Activated CD4-positive, CD25-positive, alpha-beta regulatory T cell (primary cell): ENCODE measurements at regions not wholly inside any gene's neighbourhood (a gene's known extent, or its start where the extent isn't known, plus 50 kb on each side); places are given as distances from the start of the nearest gene placed in this dataset.

Experiments used
- DNase-seq, 4 experiments: peaks; one replicate each; lab custom pipeline; 2025; lab: John Stamatoyannopoulos, UW

DNA sequence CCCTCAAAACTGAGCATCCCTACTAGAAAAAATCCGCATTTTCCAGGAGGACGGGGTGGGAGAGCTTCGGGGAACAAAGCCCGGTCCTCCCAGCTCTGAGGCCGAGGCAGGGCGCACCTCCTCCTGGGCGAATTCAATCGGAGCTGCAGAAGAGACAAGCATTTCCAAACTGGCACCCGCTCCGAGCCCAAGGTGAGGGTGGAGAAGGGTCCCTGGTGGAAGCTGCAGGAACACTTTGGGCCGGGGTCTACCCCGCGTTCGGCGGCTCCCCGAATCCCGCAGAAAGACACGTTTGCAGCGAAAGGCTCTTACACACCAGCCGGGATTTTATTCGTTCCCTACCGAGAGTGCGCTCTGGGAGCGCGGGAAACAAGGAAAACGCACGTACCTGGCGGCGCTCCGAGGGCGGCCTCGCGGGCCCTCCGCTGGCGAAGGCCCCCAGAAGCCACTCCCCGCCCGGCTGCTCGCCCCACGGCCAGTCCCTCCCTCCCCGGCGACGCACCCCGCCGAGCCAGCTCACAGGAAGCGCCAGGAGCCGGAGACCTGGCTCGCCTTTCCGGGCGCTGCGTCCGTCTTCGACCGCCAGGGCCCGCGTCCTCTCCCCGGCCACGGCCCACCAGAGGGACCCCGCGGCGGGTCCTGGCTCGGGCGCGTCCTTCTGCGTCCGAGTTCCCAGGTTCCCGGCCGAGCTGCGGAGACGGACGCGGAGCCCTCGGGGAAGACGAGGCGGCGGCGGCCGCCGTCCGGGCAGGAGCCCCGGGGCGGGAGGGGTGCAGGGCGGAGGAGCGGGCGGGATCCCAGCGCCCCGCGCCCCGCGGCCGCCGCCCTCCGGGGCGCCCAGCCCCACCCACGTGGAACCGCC lies 49.8 kb upstream of the BAHCC1 start:
- peak in 1 of 4 experiments; percentile 20 for DNase-seq
